ENCODE measurements at regions not wholly inside any gene's neighbourhood (a gene's known extent, or its start where the extent isn't known, plus 50 kb on each side); places are given as distances from the start of the nearest gene placed in this dataset.

DNA sequence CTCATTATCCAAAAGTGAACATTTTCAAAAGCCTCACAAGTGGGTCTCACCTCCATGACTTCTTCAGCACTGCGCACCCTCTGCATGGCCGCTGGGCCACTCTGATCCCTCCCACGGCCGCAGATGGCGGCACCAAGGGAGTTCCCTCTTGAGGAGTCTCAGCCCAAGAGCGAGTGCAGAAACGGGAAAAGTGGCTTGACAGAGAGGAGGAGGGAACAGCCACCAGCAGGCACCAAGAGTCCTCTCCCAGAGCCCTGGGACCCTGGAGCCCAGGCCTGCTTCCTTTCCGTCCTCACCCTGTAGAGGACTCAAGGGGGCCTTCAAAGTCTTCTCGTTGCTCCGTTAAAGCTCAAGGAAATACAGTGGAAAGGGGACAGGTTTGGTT is 230.2 kb upstream of the DIO3 start:
- no peak for DNase-seq (ENCODE audit: low spot score)
- intact Hi-C loops (cut with DNase I): no loop called here
- ATAC-seq: no peak

DNA sequence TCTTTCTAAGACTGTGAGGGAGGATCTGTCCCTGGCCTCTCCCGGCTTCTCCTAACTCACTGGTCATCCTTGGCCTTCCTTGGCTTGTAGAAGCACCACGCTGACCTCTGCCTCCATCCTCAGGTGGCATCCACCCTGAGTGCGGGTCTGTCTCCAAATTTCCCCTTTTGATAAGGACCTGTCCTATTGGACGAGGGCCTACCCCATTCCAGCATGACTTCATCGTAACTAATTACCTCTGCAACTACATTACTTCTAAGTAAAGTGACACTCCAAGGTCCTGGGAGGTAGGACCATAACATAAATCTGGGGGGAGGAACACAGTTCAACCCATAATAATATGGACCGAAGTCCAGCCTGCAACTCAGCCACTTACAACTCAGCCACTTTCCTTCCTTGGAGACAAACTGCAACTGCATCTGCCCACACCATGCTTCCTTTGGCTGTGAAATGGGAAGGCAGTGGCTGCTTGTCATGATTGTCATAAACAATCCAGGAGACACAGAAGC is 229.6 kb upstream of the DIO3 start:
- DNase-seq (ENCODE audit: low spot score): no peak
- ATAC-seq: no peak
- intact Hi-C loops (cut with DNase I): no loop called here

GRCh38 chr14:101332281-101332680 is 229.0 kb upstream of the DIO3 start:
- DNase-seq (ENCODE audit: low spot score): no peak
- intact Hi-C loops (cut with DNase I): no loop called here
- no peak for ATAC-seq

GRCh38 chr14:101333335-101334280 is 227.7 kb upstream of the DIO3 start:
- ATAC-seq: no peak
- DNase-seq (ENCODE audit: low spot score): no peak
- intact Hi-C loops (cut with DNase I): no loop called here

DNA sequence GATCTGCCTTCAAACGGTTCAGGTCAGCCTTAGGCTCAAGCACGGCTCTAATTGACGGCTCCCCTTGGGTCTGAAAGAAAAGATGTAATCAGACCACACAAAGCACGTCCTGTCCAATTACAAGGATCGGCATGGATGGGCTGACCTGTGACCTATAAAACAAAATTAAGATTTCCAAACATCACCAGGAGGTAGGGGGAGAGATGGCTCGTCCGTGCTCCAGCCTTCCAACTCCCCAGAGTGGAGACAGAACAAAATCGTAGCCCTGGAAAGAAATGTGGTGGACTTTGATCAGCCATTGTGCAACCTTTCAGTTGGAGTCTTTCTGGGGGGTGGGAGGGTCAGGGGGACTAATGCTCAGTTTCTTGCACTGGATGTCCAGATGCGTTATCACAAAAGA is 226.6 kb upstream of the DIO3 start:
- intact Hi-C loops (cut with DNase I): no loop called here
- peak; percentile 38 for ATAC-seq
- no peak for DNase-seq (ENCODE audit: low spot score)

DNA sequence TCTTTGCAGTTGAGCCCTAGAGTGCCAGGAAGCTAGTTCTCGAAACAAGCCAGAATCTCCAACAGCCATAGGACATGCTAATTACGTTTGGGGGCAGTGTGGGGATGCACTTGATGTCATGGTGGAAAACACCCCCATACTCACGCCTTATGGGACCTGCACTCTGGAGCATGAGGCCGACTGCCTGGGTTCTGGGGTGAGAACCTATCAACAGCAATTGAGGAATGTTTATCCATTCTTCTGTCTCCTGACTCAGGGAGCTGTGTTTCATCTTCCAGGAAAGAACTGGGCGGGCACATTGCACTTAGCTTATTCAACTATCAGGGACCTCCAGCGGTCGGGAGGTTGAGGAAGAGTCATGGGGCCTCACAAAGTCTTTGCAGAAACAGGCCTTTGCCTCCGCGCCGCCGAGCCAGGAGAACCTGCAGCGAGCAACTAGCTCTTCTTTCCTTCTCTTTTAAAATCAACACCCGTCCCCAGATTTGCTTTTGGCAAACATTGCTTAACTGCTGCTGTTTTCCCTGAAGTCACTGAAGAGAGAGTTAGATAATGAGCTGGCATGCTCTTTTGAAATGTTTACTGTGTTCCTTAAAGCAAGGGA is 226.1 kb upstream of the DIO3 start:
- DNase-seq (ENCODE audit: low spot score): no peak
- peak; percentile 76 for ATAC-seq
- intact Hi-C loops (cut with DNase I): no loop called here

- ATAC-seq: no peak
Measured at GRCh38 chr14:101336183-101336582, 225.1 kb upstream of the DIO3 start.

DNA sequence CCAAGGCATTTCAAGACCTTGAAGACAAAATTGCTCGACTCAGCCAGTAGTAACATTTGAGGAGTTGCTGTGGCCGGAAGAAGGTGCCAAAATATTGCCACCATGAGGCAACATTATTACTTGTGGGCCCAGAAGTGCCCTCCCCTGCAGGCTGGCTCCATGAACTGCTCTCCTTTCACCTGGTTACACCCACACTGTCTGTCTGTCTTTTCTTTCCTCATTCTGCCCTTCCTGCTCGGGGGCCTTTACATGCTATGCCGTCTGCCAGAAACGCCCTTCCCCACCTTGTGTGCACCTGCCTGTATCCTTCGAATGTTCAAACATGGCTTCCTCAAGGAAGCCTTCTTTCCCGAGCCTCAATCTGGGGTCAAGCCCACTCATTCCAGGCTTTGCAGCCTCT is 224.2 kb upstream of the DIO3 start:
- intact Hi-C loops (cut with DNase I): no loop called here
- ATAC-seq: no peak

More at GRCh38 chr14:101336183-101336582, 225.1 kb upstream of the DIO3 start:
- DNase-seq (ENCODE audit: low spot score): no peak
- intact Hi-C loops (cut with DNase I): no loop called here

DNA sequence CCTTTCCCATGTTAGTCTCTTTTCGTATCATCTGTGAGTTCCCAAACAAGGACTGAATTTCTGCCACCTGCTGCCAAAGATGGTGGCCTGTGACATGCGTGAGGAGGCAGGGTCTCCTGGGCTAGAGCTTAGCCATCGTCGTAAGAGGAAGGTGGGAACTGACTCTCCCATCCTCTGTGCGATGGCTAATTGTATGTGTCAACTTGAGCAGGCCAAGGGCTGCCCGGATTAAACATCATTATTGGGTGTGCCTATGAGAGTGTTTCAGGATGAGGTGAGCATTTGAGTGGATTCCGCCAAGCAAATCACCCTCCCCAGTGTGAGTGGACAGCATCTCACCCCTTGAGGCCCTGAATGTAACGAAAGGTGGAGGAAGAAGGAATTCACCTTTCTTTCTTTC is 220.7 kb upstream of the DIO3 start:
- no peak for ATAC-seq
- DNase-seq (ENCODE audit: low spot score): peak; percentile 13

More for the DNA sequence above, 224.2 kb upstream of the DIO3 start:
- DNase-seq (ENCODE audit: low spot score): no peak

GRCh38 chr14:101347893-101348777 is 213.2 kb upstream of the DIO3 start:
- ATAC-seq (no peak), DNase-seq (ENCODE audit: low spot score) (peak; percentile 37)
- intact Hi-C loops (cut with DNase I): no loop called here

More for the DNA sequence above, 220.7 kb upstream of the DIO3 start:
- intact Hi-C loops (cut with DNase I): no loop called here

DNA sequence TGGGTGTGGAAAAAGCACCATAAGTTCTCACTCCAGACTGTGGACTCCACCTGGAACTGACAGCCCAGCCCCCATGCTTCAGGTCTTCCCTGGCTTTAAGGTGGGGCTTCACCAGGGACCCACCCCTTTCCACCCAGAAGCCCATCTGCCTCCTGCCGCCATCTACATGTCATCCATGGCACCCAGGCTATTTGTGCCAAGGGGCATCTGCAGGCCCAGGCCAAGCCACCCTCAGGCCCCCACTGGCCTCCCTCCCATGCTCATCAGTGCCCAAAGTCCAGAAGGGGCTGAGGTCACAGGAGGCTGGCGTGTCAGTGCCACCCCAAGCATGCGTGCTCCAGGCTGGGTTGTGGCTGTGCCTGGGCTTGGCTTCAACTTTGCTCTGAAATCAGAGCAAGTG is 212.2 kb upstream of the DIO3 start:
- no peak for ATAC-seq
- peak; percentile 14 for DNase-seq (ENCODE audit: low spot score)
- intact Hi-C loops (cut with DNase I): no loop called here

DNA sequence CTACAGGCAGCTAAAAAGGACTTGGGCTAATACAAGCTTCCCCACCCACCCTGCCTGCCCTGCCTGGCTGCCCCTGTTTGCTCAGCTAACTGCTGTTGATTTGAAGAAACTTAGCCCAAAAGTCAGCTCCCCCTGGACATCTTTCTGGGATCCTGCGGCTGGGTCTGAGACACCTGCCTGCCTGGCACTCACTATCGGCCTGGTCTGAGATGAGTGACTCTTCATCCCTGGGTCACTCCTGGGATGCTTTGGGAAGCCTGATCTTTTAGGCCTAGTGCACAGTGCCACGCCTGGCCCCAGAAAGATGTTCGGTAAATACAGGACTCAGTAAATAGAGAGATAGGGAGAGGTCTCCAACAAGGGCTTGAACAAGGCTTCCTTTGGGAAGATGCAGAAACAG is 211.3 kb upstream of the DIO3 start:
- intact Hi-C loops (cut with DNase I): no loop called here
- DNase-seq (ENCODE audit: low spot score) (peak; percentile 19), ATAC-seq (no peak)

GRCh38 chr14:101350691-101351090 is 210.6 kb upstream of the DIO3 start:
- intact Hi-C loops (cut with DNase I): no loop called here
- DNase-seq (ENCODE audit: low spot score) (peak; percentile 53), ATAC-seq (no peak)

- intact Hi-C loops (cut with DNase I): no loop called here
- DNase-seq (ENCODE audit: low spot score) (no peak), ATAC-seq (no peak)
Measured at GRCh38 chr14:101351146-101351545, 210.1 kb upstream of the DIO3 start.

- ATAC-seq (no peak), DNase-seq (ENCODE audit: low spot score) (no peak)
- intact Hi-C loops (cut with DNase I): no loop called here
Measured at GRCh38 chr14:101351769-101352168, 209.5 kb upstream of the DIO3 start.

DNA sequence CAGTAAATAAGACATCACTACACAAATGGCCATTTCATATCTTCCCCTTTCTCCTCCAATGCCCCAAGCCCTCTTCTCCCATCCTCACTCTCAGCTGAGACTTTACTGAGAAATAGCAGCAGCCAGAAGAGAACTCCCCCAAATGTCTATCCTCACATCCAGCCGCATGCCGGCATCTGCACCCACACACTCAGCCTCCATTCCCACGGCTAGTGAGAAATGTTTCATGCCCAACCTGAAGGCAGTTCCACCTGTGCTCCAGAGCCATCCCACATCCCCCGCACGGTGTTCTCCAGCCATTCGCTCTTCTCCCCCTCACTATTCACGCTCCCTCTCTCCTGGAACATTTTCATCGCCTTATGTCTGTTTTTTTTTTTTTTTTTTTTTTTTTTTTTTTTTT is 208.7 kb upstream of the DIO3 start:
- DNase-seq (ENCODE audit: low spot score): peak; percentile 26
- intact Hi-C loops (cut with DNase I): no loop called here
- no peak for ATAC-seq

DNA sequence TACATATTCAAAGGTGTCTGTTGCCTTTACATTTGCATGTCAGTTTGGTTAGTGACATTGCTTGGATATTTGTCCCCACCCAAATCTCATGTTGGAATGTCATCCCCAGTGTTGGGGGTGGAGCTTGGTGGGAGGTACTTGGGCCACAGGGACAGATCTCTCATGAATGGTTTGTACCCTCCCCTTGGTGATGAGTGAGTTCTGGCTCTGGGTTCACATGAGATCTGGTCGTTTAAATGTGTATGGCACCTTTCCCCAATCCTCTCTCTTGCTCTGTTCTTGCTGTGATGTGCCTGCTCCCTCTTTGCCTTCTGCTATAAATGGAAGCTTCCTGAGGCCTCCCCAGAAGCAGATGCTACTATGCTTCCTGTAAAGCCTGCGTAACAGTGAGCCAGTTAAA is 207.9 kb upstream of the DIO3 start:
- no peak for DNase-seq (ENCODE audit: low spot score)
- no peak for ATAC-seq
- intact Hi-C loops (cut with DNase I): no loop called here

DNA sequence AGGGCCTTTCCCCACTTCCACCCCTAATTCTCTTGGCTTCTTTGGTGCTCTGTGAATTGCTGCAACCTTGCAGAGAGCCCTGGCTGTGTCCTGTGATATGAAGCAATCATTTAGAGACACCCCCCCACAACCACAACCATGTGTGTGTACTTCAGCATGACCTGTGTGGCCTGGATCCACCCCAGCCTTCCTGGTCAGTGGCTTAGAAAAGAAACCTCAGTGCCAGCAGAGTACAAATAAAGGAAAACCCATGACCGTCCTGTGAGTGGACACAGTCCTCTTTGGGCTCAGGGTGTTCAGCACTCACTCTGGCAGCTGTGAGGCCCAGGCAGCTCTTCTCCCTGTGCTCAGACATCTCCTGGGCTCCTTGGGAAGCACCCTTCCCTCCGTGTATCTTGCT is 206.6 kb upstream of the DIO3 start:
- peak; percentile 56 for DNase-seq (ENCODE audit: low spot score)
- ATAC-seq: peak; percentile 63
- intact Hi-C loops (cut with DNase I): no loop called here

- no peak for ATAC-seq
- DNase-seq (ENCODE audit: low spot score): peak; percentile 33
- intact Hi-C loops (cut with DNase I): no loop called here
Measured at GRCh38 chr14:101355284-101355683, 206.0 kb upstream of the DIO3 start.
